BJ (cell line): ENCODE measurements at regions not wholly inside any gene's neighbourhood (a gene's known extent, or its start where the extent isn't known, plus 50 kb on each side); places are given as distances from the start of the nearest gene placed in this dataset.

Source experiments
- CTCF ChIA-PET: fragments of 350-600 bp; formaldehyde crosslinking; extraction: SDS; loops from one replicate; lab custom pipeline; 2021; ENCODE audit warnings: antibody characterized with exemption, inconsistent platforms; lab: Yijun Ruan, JAX
- POLR2A ChIA-PET: fragments of 300-600 bp; sonication (Branson Sonifier 250); formaldehyde crosslinking; extraction: SDS; loops from one replicate; lab custom pipeline; 2021; ENCODE audit warnings: antibody characterized with exemption; lab: Charles Lee
- DNase-seq: peaks from one replicate; pipeline ENCODE4 v3.0.0-alpha.2; 2011; ENCODE audit warnings: low read depth
- H3K27me3 ChIP-seq: 2 replicates; pipeline ENCODE4 v1.6.0; 2011; ENCODE audit warnings: low read length; ENCODE audit not compliant: control insufficient read depth, insufficient read depth
- H3K36me3 ChIP-seq: 2 replicates; pipeline ENCODE4 v1.5.1; 2011; ENCODE audit warnings: low read length; ENCODE audit not compliant: control insufficient read depth, insufficient read depth
- H3K4me3 ChIP-seq: 2 replicates; pipeline ENCODE4 v1.5.1; 2011; ENCODE audit warnings: low read depth, mild to moderate bottlenecking, control low read depth, low read length
- TF ChIP-seq, protein P1 (sequence below): IDR thresholded peaks from 2 replicates; pipeline ENCODE4 v1.5.1; 2011; ENCODE audit warnings: low read depth, mild to moderate bottlenecking, control low read depth, inconsistent platforms, low read length, moderate library complexity; ENCODE audit not compliant: insufficient read depth

- DNase-seq, result no peak
- Histone ChIP-seq H3K27me3 (no peaks in the 10 kb centered on the region), H3K4me3 (no peak overlapping the region), H3K36me3 (no peaks in the 10 kb centered on the region)
- TF ChIP-seq, protein P1, sequence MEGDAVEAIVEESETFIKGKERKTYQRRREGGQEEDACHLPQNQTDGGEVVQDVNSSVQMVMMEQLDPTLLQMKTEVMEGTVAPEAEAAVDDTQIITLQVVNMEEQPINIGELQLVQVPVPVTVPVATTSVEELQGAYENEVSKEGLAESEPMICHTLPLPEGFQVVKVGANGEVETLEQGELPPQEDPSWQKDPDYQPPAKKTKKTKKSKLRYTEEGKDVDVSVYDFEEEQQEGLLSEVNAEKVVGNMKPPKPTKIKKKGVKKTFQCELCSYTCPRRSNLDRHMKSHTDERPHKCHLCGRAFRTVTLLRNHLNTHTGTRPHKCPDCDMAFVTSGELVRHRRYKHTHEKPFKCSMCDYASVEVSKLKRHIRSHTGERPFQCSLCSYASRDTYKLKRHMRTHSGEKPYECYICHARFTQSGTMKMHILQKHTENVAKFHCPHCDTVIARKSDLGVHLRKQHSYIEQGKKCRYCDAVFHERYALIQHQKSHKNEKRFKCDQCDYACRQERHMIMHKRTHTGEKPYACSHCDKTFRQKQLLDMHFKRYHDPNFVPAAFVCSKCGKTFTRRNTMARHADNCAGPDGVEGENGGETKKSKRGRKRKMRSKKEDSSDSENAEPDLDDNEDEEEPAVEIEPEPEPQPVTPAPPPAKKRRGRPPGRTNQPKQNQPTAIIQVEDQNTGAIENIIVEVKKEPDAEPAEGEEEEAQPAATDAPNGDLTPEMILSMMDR, result no peak
- ChIA-PET CTCF (interaction anchor here (0.6 kb wide), 1 partner anchor 494 kb away, joined by 3 read pairs; no protein-coding TSS in a partner anchor), POLR2A (no interaction called here)
Measured at GRCh38 chr6:102474041-102474807, 1080.7 kb downstream of the GRIK2 start.

DNA sequence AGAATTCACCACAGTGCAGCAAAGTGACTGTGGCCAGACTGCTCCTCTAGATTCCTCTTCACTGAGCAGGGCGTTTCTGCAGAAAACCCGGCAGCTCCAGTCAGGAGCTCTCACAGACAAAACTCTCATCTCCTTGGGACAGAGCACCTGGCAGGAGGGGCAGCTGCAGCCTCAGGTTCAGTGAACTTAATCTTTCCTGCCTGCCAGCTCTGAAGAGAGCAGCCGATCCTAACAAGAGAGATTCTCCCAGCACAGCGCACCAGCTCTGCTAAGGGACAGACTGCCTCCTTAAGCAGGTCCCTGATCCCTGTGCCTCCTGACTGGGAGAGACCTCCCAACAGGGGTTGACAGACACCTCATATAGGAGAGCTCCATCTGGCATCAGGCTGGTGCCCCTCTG lies 1065.5 kb downstream of the GRIK2 start:
- TF ChIP-seq, protein P1, result no peak
- Histone ChIP-seq H3K4me3 (no peak overlapping the region), H3K27me3 (no peaks in the 10 kb centered on the region), H3K36me3 (no peaks in the 10 kb centered on the region)
- DNase-seq, result no peak
- ChIA-PET CTCF (no interaction called here), POLR2A (no interaction called here)

DNA sequence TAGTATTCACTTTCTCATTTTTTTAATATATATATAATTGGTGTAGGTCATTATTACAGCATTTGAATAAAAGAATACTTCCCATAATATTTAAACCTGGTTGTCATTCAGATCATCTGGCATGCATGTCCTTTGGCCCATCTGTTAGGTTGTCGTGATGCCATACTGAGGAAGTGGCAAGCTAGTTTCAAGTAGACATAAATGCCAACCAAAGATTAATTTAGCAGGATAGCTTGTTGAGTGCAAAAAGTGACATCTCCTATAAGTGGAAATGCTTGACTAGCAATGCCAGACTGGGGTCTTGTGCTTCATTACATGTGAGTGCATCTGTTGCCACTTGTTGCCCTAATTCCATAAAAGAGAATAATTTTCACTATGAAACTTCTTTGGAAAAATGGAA lies 1044.7 kb downstream of the GRIK2 start:
- ChIA-PET CTCF (no interaction called here), POLR2A (no interaction called here)

DNA sequence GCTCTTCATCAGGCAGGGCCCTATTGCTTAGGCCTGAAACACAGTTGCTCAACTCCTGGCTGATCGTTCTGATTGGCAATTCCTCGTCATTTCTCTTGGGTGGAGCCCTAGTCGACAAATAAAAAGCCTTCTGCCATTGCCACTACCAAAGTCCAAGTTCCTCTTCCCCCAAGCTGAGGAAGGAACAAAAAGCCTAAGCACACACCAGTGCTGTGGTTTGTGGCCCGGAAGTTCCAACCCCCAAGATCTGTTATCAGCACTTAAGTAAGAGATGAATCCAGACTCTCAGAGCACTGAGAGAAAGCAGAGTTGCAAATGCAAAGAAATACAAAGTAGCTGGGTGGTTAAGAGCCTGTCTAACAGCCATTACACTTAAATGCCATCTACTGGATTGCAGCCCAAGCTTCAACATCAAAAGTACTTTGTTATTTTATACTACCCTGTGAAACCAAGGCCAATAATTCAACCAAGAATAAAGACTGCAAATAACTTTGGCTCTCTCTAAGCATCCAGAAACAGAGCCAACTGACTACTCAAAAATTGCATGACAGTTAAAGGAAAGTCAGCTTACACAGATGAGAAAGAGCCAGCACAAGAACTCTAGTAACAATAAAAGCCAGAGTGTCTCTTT lies 1024.0 kb downstream of the GRIK2 start:
- no peak for DNase-seq
- H3K36me3 ChIP-seq, result no peaks in the 10 kb centered on the region
- POLR2A ChIA-PET, result no interaction called here
- TF ChIP-seq, protein P1, result no peak
- no peaks in the 10 kb centered on the region for H3K27me3 ChIP-seq
- no peak overlapping the region for H3K4me3 ChIP-seq
- CTCF ChIA-PET, result no interaction called here

More for the DNA sequence above, 1044.7 kb downstream of the GRIK2 start:
- H3K36me3 ChIP-seq, result no peaks in the 10 kb centered on the region
- TF ChIP-seq, protein P1, result no peak
- no peaks in the 10 kb centered on the region for H3K27me3 ChIP-seq
- no peak for DNase-seq
- no peak overlapping the region for H3K4me3 ChIP-seq

DNA sequence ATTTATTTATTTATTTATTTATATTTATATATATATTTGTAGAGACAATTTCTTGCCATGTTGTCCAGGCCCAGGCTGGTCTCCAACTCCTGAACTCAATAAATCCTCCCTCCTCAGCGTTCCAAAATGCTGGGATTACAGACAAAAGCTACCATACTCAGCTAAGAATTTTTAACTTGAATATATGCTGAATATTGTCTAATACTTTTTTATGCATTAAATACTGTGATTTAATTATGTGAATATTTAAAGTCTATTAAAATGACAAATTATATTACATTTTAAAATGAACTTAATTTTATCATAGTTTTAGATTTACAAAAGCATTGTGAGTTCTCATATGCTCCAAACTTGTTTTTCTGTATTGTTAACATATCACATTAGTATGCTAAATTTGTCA lies 1022.4 kb downstream of the GRIK2 start:
- Histone ChIP-seq H3K27me3 (no peaks in the 10 kb centered on the region), H3K4me3 (no peak overlapping the region), H3K36me3 (no peaks in the 10 kb centered on the region)
- POLR2A ChIA-PET, result no interaction called here
- CTCF ChIA-PET, result no interaction called here
- no peak for DNase-seq
- TF ChIP-seq, protein P1, result no peak
